Kidney (tissue), 13 donors: ENCODE measurements at regions not wholly inside any gene's neighbourhood (a gene's known extent, or its start where the extent isn't known, plus 50 kb on each side); places are given as distances from the start of the nearest gene placed in this dataset.

Experiments used
- DNase-seq, 5 donors: peaks; one replicate each; pipeline ENCODE4 v3.0.0-alpha.2; 2013 to 2020
- FAIRE-seq: peaks from 2 replicates; lab custom pipeline; 2012; peaks lifted over from hg19 to GRCh38; lab: Jason Lieb, UNC
- H3K27ac ChIP-seq, 2 donors: one replicate each; pipeline ENCODE4 v1.7.0; 2013; ENCODE audit warnings: low read depth in 2 of 2, low read length in 2 of 2, inconsistent platforms in 1 of 2
- H3K27me3 ChIP-seq: one replicate; pipeline ENCODE4 v1.7.1; 2013; ENCODE audit warnings: low read length, inconsistent platforms; ENCODE audit not compliant: control insufficient read depth, insufficient read depth
- H3K36me3 ChIP-seq, 3 donors: one replicate each; pipeline versions ENCODE4 v1.7.0 to v1.7.1; 2013; ENCODE audit warnings: low read length in 3 of 3, control low read depth in 1 of 3, inconsistent platforms in 1 of 3; ENCODE audit not compliant: insufficient read depth in 3 of 3, control insufficient read depth in 2 of 3
- H3K4me1 ChIP-seq, 3 donors: one replicate each; pipeline versions ENCODE4 v1.7.0 to v1.7.1; 2013; ENCODE audit warnings: low read length in 3 of 3, inconsistent platforms in 1 of 3, low read depth in 1 of 3; ENCODE audit not compliant: control insufficient read depth in 2 of 3, insufficient read depth in 2 of 3
- H3K4me3 ChIP-seq, 3 donors: one replicate each; pipeline versions ENCODE4 v1.7.0 to v1.8.1; 2013; ENCODE audit warnings: low read length in 3 of 3, control low read depth in 1 of 3, inconsistent platforms in 1 of 3
- H3K9ac ChIP-seq, 3 donors: one replicate each; pipeline versions ENCODE4 v1.7.0 to v1.7.1; 2013; ENCODE audit warnings: low read length in 3 of 3, control low read depth in 1 of 3, inconsistent platforms in 1 of 3
- H3K9me3 ChIP-seq, 3 donors: one replicate each; pipeline versions ENCODE4 v1.7.0 to v1.7.1; 2013; ENCODE audit warnings: low read length in 3 of 3, control low read depth in 1 of 3, inconsistent platforms in 1 of 3; ENCODE audit not compliant: control insufficient read depth in 2 of 3, insufficient read depth in 1 of 3
- CTCF ChIP-seq: IDR thresholded peaks from 3 replicates; pipeline ENCODE4 v1.5.1; 2012; ENCODE audit warnings: mild to moderate bottlenecking, moderate library complexity, borderline replicate concordance; ENCODE audit not compliant: insufficient read depth; ENCODE audit errors: extremely low read depth
- intact Hi-C: fragments of 100-400 bp; cut with DNase I; formaldehyde crosslinking; loops from one replicate; pipeline ENCODE4 v1.11.1; 2022
- donor health status: control.
- donor health status: control.
- donor health status: control.
- donor health status: control.
- donor health status: control.
- donor health status: DM: yes; HTN: yes; CAD: no.
- donor health status: Normal renal cell carcinoma (clear cell type).

GRCh38 chr6:159582736-159583135 lies 110.3 kb downstream of the SOD2 start:
- DNase-seq, result no peak
- no peak overlapping the region for H3K9ac ChIP-seq

GRCh38 chr6:159578629-159579028 lies 114.4 kb downstream of the SOD2 start:
- Histone ChIP-seq H3K27me3 (no peaks in the 10 kb centered on the region), H3K4me3 (no peak overlapping the region), H3K36me3 (no peaks in the 10 kb centered on the region), H3K4me1 (no peaks in the 10 kb centered on the region), H3K9ac (no peak overlapping the region), H3K9me3 (no peaks in the 10 kb centered on the region), H3K27ac (no peak overlapping the region)
- FAIRE-seq (no peak), DNase-seq (no peak)
- no peak for TF ChIP-seq CTCF
- intact Hi-C loops, result no loop called here

More at GRCh38 chr6:159582736-159583135, 110.3 kb downstream of the SOD2 start:
- H3K4me3 ChIP-seq, result no peak overlapping the region
- H3K9me3 ChIP-seq, result no peaks in the 10 kb centered on the region
- no peaks in the 10 kb centered on the region for H3K27me3 ChIP-seq
- no peaks in the 10 kb centered on the region for H3K36me3 ChIP-seq
- TF ChIP-seq CTCF, result no peak
- H3K4me1 ChIP-seq, result no peaks in the 10 kb centered on the region
- H3K27ac ChIP-seq, result no peak overlapping the region
- no peak for FAIRE-seq
- intact Hi-C loops, result no loop called here

- FAIRE-seq, result no peak
- no peaks in the 10 kb centered on the region for H3K4me1 ChIP-seq
Measured at GRCh38 chr6:159577564-159577963, 115.5 kb downstream of the SOD2 start.

More at GRCh38 chr6:159577564-159577963, 115.5 kb downstream of the SOD2 start:
- Histone ChIP-seq H3K9ac (no peak overlapping the region), H3K27me3 (no peaks in the 10 kb centered on the region), H3K36me3 (no peaks in the 10 kb centered on the region), H3K4me3 (no peak overlapping the region), H3K9me3 (no peaks in the 10 kb centered on the region), H3K27ac (no peak overlapping the region)
- DNase-seq, result no peak
- intact Hi-C loops, result no loop called here
- TF ChIP-seq CTCF, result no peak
